Muscle layer of duodenum (tissue), 2 donors: ENCODE measurements at regions not wholly inside any gene's neighbourhood (a gene's known extent, or its start where the extent isn't known, plus 50 kb on each side); places are given as distances from the start of the nearest gene placed in this dataset.

ENCODE experiments used
- H3K27ac ChIP-seq: one replicate; pipeline ENCODE4 v1.7.0; 2013; ENCODE audit warnings: mild to moderate bottlenecking, low read length
- H3K27me3 ChIP-seq: one replicate; pipeline ENCODE4 v1.7.0; 2013; ENCODE audit warnings: low read depth, mild to moderate bottlenecking, control low read depth, low read length
- H3K36me3 ChIP-seq, 2 donors: one replicate each; pipeline ENCODE4 v1.7.0; 2013; ENCODE audit warnings: low read length in 2 of 2, control low read depth in 1 of 2, mild to moderate bottlenecking in 1 of 2; ENCODE audit not compliant: insufficient read depth in 2 of 2, control insufficient read depth in 1 of 2
- H3K4me1 ChIP-seq, 2 donors: one replicate each; pipeline ENCODE4 v1.7.0; 2013; ENCODE audit warnings: low read length in 2 of 2, mild to moderate bottlenecking in 2 of 2, control low read depth in 1 of 2, moderate library complexity in 1 of 2; ENCODE audit not compliant: insufficient read depth in 2 of 2, control insufficient read depth in 1 of 2
- H3K4me3 ChIP-seq, 2 donors: one replicate each; pipeline ENCODE4 v1.7.0; 2013; ENCODE audit warnings: low read length in 2 of 2, low read depth in 1 of 2, mild to moderate bottlenecking in 1 of 2
- H3K9me3 ChIP-seq, 2 donors: one replicate each; pipeline ENCODE4 v1.7.0; 2013; ENCODE audit warnings: low read length in 2 of 2, control low read depth in 1 of 2, mild to moderate bottlenecking in 1 of 2; ENCODE audit not compliant: control insufficient read depth in 1 of 2
- donor health status: healthy.

DNA sequence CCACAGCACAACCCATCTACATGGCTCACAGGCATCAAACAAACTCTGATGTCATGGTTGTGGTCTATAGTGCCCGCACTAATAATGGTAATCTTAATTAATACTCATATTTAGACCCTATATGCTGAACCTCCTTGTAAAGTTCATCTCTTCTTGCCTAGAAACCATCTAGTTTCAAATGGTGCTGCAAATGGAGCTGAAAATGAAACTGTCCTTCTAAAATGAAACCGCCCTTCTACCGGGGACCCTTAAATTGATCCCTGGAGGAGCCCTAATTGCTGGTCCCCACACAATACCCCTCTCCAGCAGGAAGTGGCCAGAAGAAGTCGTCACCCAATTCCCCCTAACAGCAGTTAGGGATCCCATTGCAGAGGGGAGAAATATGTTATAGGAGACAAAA is 612.6 kb downstream of the MRPL39 start:
- Histone ChIP-seq H3K27me3 (no peaks in the 10 kb centered on the region), H3K4me1 (no peaks in the 10 kb centered on the region), H3K36me3 (no peaks in the 10 kb centered on the region), H3K9me3 (no peaks in the 10 kb centered on the region), H3K4me3 (no peak overlapping the region), H3K27ac (no peak overlapping the region)

DNA sequence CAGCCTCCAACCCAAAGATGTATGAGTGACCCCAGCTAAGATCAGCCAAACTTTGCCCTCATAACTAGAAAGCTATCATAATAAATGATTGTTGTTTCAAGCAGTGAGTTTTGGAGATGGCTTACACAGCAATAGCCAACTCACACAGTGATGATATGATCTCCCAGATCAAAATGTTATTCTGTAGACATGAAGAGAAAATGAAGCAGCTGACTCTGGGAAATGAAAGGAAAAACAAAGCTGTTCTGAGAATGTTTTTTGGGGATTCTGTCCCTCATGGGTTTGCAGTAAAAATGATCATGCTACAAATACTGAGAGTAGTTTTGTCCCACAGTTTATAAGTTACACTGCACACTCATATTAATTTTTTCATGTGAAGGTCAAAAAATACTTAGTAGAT is 617.8 kb downstream of the MRPL39 start:
- no peaks in the 10 kb centered on the region for H3K36me3 ChIP-seq
- H3K27ac ChIP-seq: no peak overlapping the region
- H3K4me3 ChIP-seq: no peak overlapping the region
- no peaks in the 10 kb centered on the region for H3K27me3 ChIP-seq
- H3K9me3 ChIP-seq: no peaks in the 10 kb centered on the region
- H3K4me1 ChIP-seq: no peaks in the 10 kb centered on the region

DNA sequence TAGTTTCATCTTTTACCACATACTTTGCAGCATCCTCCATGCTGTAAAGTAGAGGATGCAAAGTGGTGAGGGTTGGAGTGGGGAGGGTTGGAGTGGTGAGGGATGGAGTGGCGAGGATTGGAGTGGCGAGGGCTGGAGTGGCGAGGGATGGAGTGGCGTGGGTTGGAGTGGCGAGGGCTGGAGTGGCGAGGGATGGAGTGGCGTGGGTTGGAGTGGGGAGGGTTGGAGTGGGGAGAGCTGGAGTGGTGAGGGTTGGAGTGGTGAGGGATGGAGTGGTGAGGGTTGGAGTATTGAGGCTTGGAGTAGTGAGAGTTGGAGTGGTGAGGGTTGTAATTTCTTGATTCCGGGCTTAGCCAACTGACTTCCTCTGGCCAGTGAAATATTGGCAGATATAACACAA is 618.3 kb downstream of the MRPL39 start:
- H3K9me3 ChIP-seq: no peaks in the 10 kb centered on the region
- H3K4me3 ChIP-seq: no peak overlapping the region
- no peaks in the 10 kb centered on the region for H3K4me1 ChIP-seq
- H3K27ac ChIP-seq: no peak overlapping the region
- no peaks in the 10 kb centered on the region for H3K27me3 ChIP-seq
- H3K36me3 ChIP-seq: no peaks in the 10 kb centered on the region

DNA sequence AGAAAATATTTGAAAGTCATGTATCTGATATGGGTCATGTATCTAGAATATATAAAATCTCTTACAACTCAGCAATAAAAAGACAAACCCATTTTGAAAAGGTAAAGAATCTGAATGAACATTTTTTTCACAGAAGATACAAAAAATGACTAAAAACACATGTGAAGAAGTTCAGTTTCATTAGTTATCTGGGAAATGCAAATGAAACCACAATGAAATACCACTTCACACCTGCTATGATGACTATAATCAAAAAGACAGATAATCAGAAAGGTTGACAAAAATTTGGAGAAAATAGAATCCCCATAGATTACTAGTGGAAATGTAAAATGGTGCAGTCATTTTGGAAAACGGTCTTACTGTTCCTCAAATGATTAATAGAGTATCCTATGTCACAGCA is 631.0 kb downstream of the MRPL39 start:
- Histone ChIP-seq H3K36me3 (no peaks in the 10 kb centered on the region), H3K27ac (no peak overlapping the region), H3K9me3 (peaks cover 0 to 6% of the 10 kb centered on the region in 2 donors), H3K4me3 (no peak overlapping the region), H3K4me1 (no peaks in the 10 kb centered on the region), H3K27me3 (no peaks in the 10 kb centered on the region)

DNA sequence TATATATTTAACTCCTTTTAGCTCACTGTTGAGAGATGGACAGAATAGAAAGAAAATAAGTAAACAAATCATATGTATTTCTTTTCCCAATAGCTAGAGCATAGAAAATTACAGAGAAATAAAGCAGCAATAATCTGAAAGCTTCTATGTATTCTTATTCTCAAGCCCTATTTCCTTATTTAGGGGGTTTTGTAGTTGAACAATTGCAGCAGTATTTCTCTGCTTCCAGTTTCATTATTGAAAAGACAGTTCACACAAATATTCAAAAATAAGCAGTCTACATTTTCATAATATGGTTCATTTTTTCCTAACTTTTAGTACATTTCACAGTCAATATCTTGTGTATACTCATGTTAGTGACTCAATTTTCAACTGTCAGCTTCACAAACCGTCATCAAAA is 638.2 kb downstream of the MRPL39 start:
- Histone ChIP-seq H3K27me3 (no peaks in the 10 kb centered on the region), H3K9me3 (peaks cover 0 to 6% of the 10 kb centered on the region in 2 donors), H3K36me3 (no peaks in the 10 kb centered on the region), H3K4me3 (no peak overlapping the region), H3K4me1 (no peaks in the 10 kb centered on the region), H3K27ac (no peak overlapping the region)

DNA sequence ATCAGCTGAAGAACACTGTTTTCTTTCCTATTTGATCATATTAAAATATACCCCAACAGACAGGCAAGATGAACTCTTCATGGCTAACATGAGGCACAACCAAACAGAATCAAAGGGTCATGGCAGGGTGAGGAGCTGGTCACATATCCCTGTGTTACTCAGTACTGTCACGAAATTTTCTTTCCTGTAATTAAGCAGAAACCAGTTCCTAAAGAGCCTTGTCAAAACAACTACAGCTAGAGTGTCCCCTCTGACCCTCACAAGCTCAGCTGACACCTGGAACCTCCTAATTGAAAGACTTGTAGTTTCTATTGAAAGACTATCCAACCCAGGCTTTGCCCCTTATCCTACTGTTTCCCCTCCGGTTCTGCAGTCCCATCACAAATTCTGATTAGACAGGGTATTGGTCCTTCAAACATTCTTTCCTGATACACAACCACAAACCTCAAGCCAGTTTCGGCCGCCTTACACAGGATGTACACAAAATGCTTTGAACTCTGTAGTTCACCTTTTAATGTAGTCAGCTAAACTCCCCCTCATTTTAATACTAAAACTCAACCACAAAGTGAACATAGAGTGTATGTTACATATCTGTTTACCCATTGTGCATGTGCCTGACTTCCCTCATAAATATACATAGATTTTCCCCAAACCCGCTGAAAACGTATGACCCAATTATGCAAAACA is 651.9 kb downstream of the MRPL39 start:
- H3K36me3 ChIP-seq: no peaks in the 10 kb centered on the region
- H3K27ac ChIP-seq: no peak overlapping the region
- H3K4me1 ChIP-seq: no peaks in the 10 kb centered on the region
- no peak overlapping the region for H3K4me3 ChIP-seq
- H3K27me3 ChIP-seq: no peaks in the 10 kb centered on the region
- H3K9me3 ChIP-seq: peaks cover 0 to 2% of the 10 kb centered on the region in 2 donors

DNA sequence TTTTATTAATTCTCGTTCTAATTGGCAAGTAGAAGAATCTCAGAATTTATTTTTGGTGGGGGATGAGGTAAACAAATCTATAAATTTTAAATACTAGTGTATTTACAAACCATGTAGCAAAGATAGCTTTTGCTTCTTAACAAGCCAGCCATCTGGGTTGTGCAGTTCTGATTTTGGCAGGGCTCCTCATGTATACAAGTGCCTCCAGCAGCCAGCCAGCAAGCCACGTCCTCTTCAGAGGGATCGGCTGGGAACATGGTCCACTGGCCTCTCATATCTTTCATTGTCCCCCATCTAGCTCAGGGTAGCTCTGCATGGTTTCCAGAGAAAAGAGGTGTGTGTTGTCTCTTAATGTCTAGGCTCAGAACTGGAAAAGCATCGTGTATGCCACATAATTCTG is 659.1 kb downstream of the MRPL39 start:
- Histone ChIP-seq H3K9me3 (no peaks in the 10 kb centered on the region), H3K36me3 (no peaks in the 10 kb centered on the region), H3K27me3 (no peaks in the 10 kb centered on the region), H3K4me3 (no peak overlapping the region), H3K27ac (no peak overlapping the region), H3K4me1 (no peaks in the 10 kb centered on the region)

DNA sequence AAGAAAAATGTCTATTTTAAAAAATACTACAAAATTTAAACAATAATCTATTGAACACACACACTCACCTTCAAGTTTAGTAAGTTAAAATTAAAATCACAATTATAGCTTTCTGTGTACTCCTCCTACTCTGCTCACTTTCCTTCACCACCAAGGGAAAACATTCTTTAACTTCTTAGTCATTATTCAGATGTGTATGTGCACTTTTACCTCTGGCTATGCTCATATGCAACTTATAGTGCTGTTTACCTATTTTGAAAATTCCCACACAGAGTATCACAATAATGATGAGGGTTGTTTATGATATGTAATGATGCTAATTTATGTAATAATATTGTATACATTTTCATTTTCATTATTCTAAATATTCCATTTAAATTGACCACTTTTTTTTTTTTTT is 661.4 kb downstream of the MRPL39 start:
- no peaks in the 10 kb centered on the region for H3K27me3 ChIP-seq
- no peaks in the 10 kb centered on the region for H3K9me3 ChIP-seq
- no peak overlapping the region for H3K27ac ChIP-seq
- H3K4me1 ChIP-seq: no peaks in the 10 kb centered on the region
- no peaks in the 10 kb centered on the region for H3K36me3 ChIP-seq
- H3K4me3 ChIP-seq: no peak overlapping the region

DNA sequence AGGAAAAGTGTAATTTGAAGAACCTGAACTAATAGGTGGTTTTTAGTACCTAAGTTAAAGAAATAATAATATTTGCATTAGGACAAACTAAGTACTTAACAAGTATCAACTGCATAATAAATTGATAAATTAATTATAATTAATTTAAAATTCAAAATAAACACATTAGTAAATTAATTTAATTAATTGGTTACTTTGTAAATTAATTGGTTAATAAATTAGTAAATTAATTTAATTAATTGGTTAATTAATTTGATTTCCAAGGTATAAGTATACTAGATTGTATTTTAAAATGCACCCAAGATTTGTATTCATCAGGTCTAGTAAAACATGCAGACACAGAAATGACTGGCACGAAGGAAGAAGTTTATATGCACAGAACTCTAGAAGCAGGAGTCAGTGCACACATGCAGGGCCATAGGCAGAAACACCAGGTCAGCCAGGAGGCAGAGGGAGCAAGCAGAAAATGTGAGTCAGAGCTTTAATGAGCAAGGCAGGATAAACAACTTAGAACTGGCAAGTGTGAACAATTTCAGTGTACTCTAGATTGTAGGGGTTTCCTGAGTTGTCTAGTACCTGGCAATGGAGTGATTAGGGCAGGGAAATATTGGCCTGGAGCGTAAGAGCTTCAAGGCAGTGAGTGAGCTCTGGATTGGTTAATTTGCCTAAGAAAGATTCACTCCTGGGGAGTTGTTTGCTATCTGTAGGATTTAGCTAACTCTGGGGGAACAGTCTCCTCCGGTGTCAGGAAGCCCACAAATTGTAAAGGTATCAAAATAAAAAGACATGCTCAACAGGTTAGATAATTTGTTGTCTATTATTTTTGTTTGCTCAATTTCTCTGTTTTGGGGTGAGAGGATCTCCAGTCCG is 665.7 kb downstream of the MRPL39 start:
- no peak overlapping the region for H3K27ac ChIP-seq
- H3K27me3 ChIP-seq: no peaks in the 10 kb centered on the region
- no peaks in the 10 kb centered on the region for H3K4me1 ChIP-seq
- no peak overlapping the region for H3K4me3 ChIP-seq
- H3K36me3 ChIP-seq: no peaks in the 10 kb centered on the region
- H3K9me3 ChIP-seq: no peaks in the 10 kb centered on the region

DNA sequence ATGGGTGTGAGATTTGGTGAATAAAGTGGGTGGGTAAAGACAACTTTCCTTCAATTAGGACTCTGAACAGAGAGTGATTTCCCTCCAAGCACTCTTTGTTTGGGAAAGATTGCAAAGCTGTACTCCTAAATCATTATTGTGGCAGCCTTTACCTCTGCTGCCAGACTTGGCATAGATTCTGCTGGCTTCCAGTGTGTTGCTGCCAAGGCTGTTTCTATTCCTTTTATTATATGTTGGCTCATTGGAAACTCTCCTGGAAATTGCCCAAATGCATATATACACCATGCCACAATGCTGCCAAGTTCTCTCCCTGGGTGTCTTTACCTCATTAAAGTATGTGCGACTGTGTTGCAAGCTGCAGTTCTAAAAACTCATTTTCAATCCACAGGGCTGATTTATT is 668.0 kb downstream of the MRPL39 start:
- Histone ChIP-seq H3K9me3 (no peaks in the 10 kb centered on the region), H3K4me1 (no peaks in the 10 kb centered on the region), H3K27me3 (no peaks in the 10 kb centered on the region), H3K4me3 (no peak overlapping the region), H3K27ac (no peak overlapping the region), H3K36me3 (no peaks in the 10 kb centered on the region)

DNA sequence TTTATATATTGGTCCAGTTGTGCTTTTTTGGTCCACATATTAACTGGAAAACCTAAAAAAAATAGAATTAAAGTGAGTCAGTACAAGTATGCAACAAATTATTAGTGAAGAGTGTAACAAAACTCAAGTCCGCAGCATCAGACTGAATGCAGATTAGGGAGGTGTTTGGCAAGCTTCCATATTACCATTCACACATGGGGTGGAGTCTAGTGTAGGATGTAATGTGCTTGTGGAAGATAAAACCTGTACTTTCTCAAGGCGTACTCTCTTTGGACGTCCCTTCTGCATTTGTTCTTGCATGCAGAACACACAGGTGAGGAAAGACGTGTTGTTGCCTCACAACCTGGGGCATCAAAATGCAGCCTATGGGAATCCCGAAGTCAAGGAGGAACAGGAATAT is 668.7 kb downstream of the MRPL39 start:
- H3K4me1 ChIP-seq: no peaks in the 10 kb centered on the region
- H3K4me3 ChIP-seq: no peak overlapping the region
- H3K27ac ChIP-seq: no peak overlapping the region
- no peaks in the 10 kb centered on the region for H3K27me3 ChIP-seq
- no peaks in the 10 kb centered on the region for H3K9me3 ChIP-seq
- H3K36me3 ChIP-seq: no peaks in the 10 kb centered on the region
